AG09309 (cell line): ENCODE measurements at regions not wholly inside any gene's neighbourhood (a gene's known extent, or its start where the extent isn't known, plus 50 kb on each side); places are given as distances from the start of the nearest gene placed in this dataset.

Experiments
- DNase-seq: peaks from one replicate; pipeline ENCODE4 v3.0.0-alpha.2; 2010; ENCODE audit warnings: low read depth
- H3K4me3 ChIP-seq: 2 replicates; pipeline ENCODE4 v1.5.1; 2011; ENCODE audit warnings: mild to moderate bottlenecking, low read depth, low read length, moderate library complexity; ENCODE audit not compliant: control insufficient read depth
- TF ChIP-seq, protein P1 (sequence below): IDR thresholded peaks from 2 replicates; pipeline ENCODE4 v1.5.1; 2011; ENCODE audit warnings: mild to moderate bottlenecking, low read depth, low read length, inconsistent platforms; ENCODE audit not compliant: insufficient read depth, control insufficient read depth; ENCODE audit errors: missing control alignments

GRCh38 chr2:3071685-3072263, 305.8 kb downstream of the EIPR1 start:
- DNase-seq = no peak
- TF ChIP-seq, protein P1, sequence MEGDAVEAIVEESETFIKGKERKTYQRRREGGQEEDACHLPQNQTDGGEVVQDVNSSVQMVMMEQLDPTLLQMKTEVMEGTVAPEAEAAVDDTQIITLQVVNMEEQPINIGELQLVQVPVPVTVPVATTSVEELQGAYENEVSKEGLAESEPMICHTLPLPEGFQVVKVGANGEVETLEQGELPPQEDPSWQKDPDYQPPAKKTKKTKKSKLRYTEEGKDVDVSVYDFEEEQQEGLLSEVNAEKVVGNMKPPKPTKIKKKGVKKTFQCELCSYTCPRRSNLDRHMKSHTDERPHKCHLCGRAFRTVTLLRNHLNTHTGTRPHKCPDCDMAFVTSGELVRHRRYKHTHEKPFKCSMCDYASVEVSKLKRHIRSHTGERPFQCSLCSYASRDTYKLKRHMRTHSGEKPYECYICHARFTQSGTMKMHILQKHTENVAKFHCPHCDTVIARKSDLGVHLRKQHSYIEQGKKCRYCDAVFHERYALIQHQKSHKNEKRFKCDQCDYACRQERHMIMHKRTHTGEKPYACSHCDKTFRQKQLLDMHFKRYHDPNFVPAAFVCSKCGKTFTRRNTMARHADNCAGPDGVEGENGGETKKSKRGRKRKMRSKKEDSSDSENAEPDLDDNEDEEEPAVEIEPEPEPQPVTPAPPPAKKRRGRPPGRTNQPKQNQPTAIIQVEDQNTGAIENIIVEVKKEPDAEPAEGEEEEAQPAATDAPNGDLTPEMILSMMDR = no peak
- H3K4me3 ChIP-seq = no peak overlapping the region

DNA sequence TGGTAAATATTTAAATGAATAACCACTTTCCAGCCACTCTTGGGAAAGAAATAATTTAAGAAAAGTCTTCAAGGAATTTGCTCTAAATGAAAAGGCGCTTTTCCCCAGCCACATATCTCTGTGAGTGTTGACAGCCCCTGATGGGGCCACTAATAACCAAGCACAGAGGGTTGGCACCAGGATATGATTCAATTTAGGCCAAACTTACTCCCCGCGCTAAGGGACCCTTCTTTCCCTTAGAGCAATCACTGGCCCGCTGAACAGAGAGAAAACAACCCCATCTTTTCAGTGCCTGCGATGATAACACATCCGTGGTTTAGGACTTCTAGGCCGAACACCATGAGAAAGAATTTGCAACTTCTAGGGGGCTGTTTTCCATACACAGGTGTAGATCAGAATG, 310.8 kb downstream of the EIPR1 start:
- no peak for DNase-seq
- TF ChIP-seq, protein P1 = no peak
- no peak overlapping the region for H3K4me3 ChIP-seq

DNA sequence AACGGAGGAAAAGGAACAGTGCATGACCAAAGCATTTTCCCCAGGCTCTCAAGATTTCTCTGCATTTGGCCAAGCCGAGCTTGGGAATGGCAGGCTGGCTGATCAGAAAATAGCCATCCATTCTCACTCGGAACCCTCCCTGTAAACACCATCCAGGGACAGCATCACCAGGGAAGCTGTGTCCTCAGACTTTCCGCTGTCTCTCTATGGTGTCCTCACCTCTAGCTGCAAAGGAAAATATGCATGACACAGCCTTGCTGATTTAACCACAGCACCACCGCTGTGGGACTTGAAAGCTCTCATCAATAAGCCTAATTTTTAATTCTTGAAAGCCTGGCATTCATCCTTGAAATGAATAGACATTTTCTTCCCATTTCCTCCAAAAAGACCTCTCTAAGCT, 311.7 kb downstream of the EIPR1 start:
- H3K4me3 ChIP-seq = no peak overlapping the region
- TF ChIP-seq, protein P1 = no peak
- DNase-seq = no peak

DNA sequence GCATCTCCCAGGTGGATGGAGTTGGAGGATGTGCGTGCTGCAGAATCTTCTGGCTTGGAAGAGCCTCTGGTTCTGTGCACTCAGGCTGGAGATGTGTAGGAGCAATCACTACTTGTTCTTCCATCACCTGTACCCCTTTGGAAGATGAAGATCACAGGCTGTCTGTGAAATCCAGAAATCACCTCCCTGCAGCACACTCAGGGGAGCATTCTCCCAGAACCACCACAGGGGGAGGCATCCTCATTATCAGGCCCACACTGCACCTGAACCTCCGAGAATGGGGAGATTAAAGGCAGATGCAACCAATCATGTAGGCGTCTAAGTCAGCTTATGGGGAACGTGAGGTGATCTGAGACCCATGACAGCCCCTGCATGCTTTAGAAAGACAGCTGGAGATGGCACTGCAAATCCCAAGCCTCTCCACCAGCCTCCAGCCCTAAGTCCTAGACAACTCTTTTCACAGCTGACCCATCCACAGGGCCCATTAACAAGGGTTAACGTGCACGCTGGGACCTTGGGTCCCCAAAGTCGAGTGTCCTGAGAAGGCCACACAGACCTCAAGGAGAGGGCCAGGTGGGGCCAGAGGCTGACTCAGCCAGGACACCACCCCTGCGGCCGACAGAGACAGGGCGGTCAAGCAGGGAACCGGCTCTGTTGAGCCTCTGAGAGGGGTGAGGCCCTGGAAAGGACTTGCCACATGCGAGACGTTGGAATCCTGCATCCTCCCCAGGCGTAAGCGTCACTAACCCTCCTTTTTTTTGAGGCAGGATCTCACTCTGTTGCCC, 314.9 kb downstream of the EIPR1 start:
- no peak overlapping the region for H3K4me3 ChIP-seq
- no peak for DNase-seq
- TF ChIP-seq, protein P1 = no peak

GRCh38 chr2:3060049-3060448, 317.6 kb downstream of the EIPR1 start:
- DNase-seq = no peak
- no peak overlapping the region for H3K4me3 ChIP-seq
- TF ChIP-seq, protein P1 = no peak

- no peak for DNase-seq
- H3K4me3 ChIP-seq = no peak overlapping the region
- TF ChIP-seq, protein P1 = no peak
These were observed 318.3 kb downstream of the EIPR1 start for GRCh38 chr2:3059141-3059925.
